ENCODE measurements at regions not wholly inside any gene's neighbourhood (a gene's known extent, or its start where the extent isn't known, plus 50 kb on each side); places are given as distances from the start of the nearest gene placed in this dataset.

DNA sequence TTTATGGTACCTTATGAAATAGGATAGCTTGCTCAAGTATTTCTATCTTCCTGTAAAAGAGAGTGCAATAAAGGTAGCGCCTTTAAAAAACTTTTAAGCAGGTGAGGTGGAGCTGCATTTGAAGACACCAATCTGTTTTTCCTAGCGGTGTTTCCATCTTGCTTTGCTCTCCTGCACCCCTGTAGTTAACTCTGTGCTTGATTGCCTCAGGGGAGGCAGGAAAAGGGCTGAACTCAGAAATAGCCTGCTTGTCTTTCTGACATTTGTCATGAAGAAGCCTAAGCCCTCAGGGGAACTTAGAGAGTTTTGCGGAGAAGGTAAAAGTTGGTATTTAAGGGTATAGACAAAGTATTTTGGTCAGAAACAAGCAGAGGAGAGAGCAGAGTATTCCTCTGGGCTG lies 63.0 kb upstream of the TPRG1 start:
- TF ChIP-seq, protein P1, sequence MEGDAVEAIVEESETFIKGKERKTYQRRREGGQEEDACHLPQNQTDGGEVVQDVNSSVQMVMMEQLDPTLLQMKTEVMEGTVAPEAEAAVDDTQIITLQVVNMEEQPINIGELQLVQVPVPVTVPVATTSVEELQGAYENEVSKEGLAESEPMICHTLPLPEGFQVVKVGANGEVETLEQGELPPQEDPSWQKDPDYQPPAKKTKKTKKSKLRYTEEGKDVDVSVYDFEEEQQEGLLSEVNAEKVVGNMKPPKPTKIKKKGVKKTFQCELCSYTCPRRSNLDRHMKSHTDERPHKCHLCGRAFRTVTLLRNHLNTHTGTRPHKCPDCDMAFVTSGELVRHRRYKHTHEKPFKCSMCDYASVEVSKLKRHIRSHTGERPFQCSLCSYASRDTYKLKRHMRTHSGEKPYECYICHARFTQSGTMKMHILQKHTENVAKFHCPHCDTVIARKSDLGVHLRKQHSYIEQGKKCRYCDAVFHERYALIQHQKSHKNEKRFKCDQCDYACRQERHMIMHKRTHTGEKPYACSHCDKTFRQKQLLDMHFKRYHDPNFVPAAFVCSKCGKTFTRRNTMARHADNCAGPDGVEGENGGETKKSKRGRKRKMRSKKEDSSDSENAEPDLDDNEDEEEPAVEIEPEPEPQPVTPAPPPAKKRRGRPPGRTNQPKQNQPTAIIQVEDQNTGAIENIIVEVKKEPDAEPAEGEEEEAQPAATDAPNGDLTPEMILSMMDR (IDR thresholded peaks at IDR 0.05), result no peak
- no peak for TF ChIP-seq POLR2A (IDR thresholded peaks at IDR 0.05)
